ENCODE measurements at regions not wholly inside any gene's neighbourhood (a gene's known extent, or its start where the extent isn't known, plus 50 kb on each side); places are given as distances from the start of the nearest gene placed in this dataset.

GRCh38 chr6:28737750-28738395, 185.9 kb downstream of the TRIM27 start:
- H3K9me3 ChIP-seq, result peaks cover 0 to 44% (median 6%) of the 10 kb centered on the region in 8 donors
- no peaks in the 10 kb centered on the region for H3K36me3 ChIP-seq
- peaks cover 0 to 100% (median 91%) of the 10 kb centered on the region in 7 donors for H3K27me3 ChIP-seq (replicated peaks in 1 of 7)
- TF ChIP-seq POLR2AphosphoS5 (IDR thresholded peaks at IDR 0.05) (no peak), CTCF (IDR thresholded peaks at IDR 0.05 in 8 of 11, conservative IDR thresholded peaks at IDR 0.05 in 3 of 11) (no peak), POLR2A (IDR thresholded peaks at IDR 0.05) (no peak)
- H3K27ac ChIP-seq, result no peak overlapping the region
- no peak overlapping the region for H3K4me3 ChIP-seq
- no peaks in the 10 kb centered on the region for H3K4me1 ChIP-seq
- intact Hi-C loops (cut with DNase I; ENCODE audit: low total_unique reads), result no loop called here
- DNase-seq, result no peak
- WGBS, 5 donors, result 7 to 11% (median 10%) methylated on average over 17 of the region's 17 CpGs

GRCh38 chr6:28738396-28738765, 185.4 kb downstream of the TRIM27 start:
- H3K4me3 ChIP-seq, result no peak overlapping the region
- no peak for DNase-seq
- peaks cover 0 to 100% (median 89%) of the 10 kb centered on the region in 7 donors for H3K27me3 ChIP-seq (replicated peaks in 1 of 7)
- intact Hi-C loops (cut with DNase I; ENCODE audit: low total_unique reads), result no loop called here
- no peaks in the 10 kb centered on the region for H3K4me1 ChIP-seq
- H3K9me3 ChIP-seq, result peaks cover 0 to 44% (median 6%) of the 10 kb centered on the region in 8 donors
- no peaks in the 10 kb centered on the region for H3K36me3 ChIP-seq
- 3 to 7% (median 4%) methylated on average over 16 of the region's 16 CpGs for WGBS, 5 donors
- TF ChIP-seq POLR2A (IDR thresholded peaks at IDR 0.05) (no peak), POLR2AphosphoS5 (IDR thresholded peaks at IDR 0.05) (no peak), CTCF (IDR thresholded peaks at IDR 0.05 in 8 of 11, conservative IDR thresholded peaks at IDR 0.05 in 3 of 11) (no peak)
- H3K27ac ChIP-seq, result no peak overlapping the region

- TF ChIP-seq POLR2AphosphoS5 (IDR thresholded peaks at IDR 0.05) (no peak), CTCF (IDR thresholded peaks at IDR 0.05 in 8 of 11, conservative IDR thresholded peaks at IDR 0.05 in 3 of 11) (no peak), POLR2A (IDR thresholded peaks at IDR 0.05) (no peak)
- intact Hi-C loops (cut with DNase I; ENCODE audit: low total_unique reads), result no loop called here
- H3K27me3 ChIP-seq (replicated peaks in 1 of 7), result peaks cover 0 to 100% (median 76%) of the 10 kb centered on the region in 7 donors
- WGBS, 5 donors, result 41 to 61% (median 49%) methylated on average over 3 of the region's 3 CpGs
- no peak overlapping the region for H3K27ac ChIP-seq
- peaks cover 0 to 31% (median 0%) of the 10 kb centered on the region in 8 donors for H3K9me3 ChIP-seq
- no peak overlapping the region for H3K4me3 ChIP-seq
- no peak for DNase-seq
- H3K36me3 ChIP-seq, result no peaks in the 10 kb centered on the region
- no peaks in the 10 kb centered on the region for H3K4me1 ChIP-seq
Measured at GRCh38 chr6:28741363-28741762, 182.4 kb downstream of the TRIM27 start.

- no peak overlapping the region for H3K4me3 ChIP-seq
- no peak for TF ChIP-seq POLR2AphosphoS5 (IDR thresholded peaks at IDR 0.05)
- 6 to 9% (median 7%) methylated on average over 19 of the region's 19 CpGs for WGBS, 5 donors
- H3K36me3 ChIP-seq, result no peaks in the 10 kb centered on the region
- intact Hi-C loops (cut with DNase I; ENCODE audit: low total_unique reads), result no loop called here
- H3K27me3 ChIP-seq (replicated peaks in 1 of 7), result peaks cover 0 to 99% (median 61%) of the 10 kb centered on the region in 7 donors
- H3K27ac ChIP-seq, result no peak overlapping the region
- peaks cover 0 to 24% (median 0%) of the 10 kb centered on the region in 8 donors for H3K9me3 ChIP-seq
- H3K4me1 ChIP-seq, result no peaks in the 10 kb centered on the region
- no peak for DNase-seq
Measured at GRCh38 chr6:28742668-28743270, 181.0 kb downstream of the TRIM27 start.
